NOMO-1 (cell line): ENCODE measurements at regions not wholly inside any gene's neighbourhood (a gene's known extent, or its start where the extent isn't known, plus 50 kb on each side); places are given as distances from the start of the nearest gene placed in this dataset.
"Not testable (repeated sequence)": the region's sequence is repeated elsewhere in the genome, so short reads cannot be mapped to it uniquely, and the experiment has no call there.

Source experiments
- DNase-seq, 2 experiments: peaks; one replicate each; lab custom pipeline; 2025; ENCODE audit not compliant: unreplicated experiment in 2 of 2; lab: John Stamatoyannopoulos, UW

- no peak for DNase-seq
Observed at GRCh38 chr4:149211876-149212275, 603.8 kb downstream of the IQCM start.

GRCh38 chr4:149203256-149204001 is 612.2 kb downstream of the IQCM start:
- no peak for DNase-seq

- DNase-seq: no peak
Observed at GRCh38 chr4:149202117-149202516, 613.5 kb downstream of the IQCM start.

GRCh38 chr4:149199594-149199993 is 616.0 kb downstream of the IQCM start:
- no peak for DNase-seq

GRCh38 chr4:149194061-149194460 is 621.6 kb downstream of the IQCM start:
- no peak for DNase-seq

GRCh38 chr4:149187726-149188125 is 627.9 kb downstream of the IQCM start:
- DNase-seq: no peak

GRCh38 chr4:149183638-149184037 is 632.0 kb downstream of the IQCM start:
- no peak for DNase-seq

GRCh38 chr4:149181459-149181858 is 634.2 kb downstream of the IQCM start:
- not testable (repeated sequence) for DNase-seq

GRCh38 chr4:149176039-149176438 is 639.6 kb downstream of the IQCM start:
- DNase-seq: no peak

- DNase-seq: no peak
Observed at GRCh38 chr4:149175549-149175948, 640.1 kb downstream of the IQCM start.

GRCh38 chr4:149173241-149174013 is 642.2 kb downstream of the IQCM start:
- DNase-seq: no peak

GRCh38 chr4:149168645-149169044 is 647.0 kb downstream of the IQCM start:
- no peak for DNase-seq

GRCh38 chr4:149166876-149167275 is 648.8 kb downstream of the IQCM start:
- no peak for DNase-seq

- no peak for DNase-seq
Observed at GRCh38 chr4:149166365-149166764, 649.3 kb downstream of the IQCM start.

GRCh38 chr4:149164282-149164681 is 651.4 kb downstream of the IQCM start:
- DNase-seq: no peak

GRCh38 chr4:149161247-149161646 is 654.4 kb downstream of the IQCM start:
- no peak for DNase-seq

GRCh38 chr4:149160370-149160769 is 655.3 kb downstream of the IQCM start:
- DNase-seq: no peak

- no peak for DNase-seq
Observed at GRCh38 chr4:149158817-149159216, 656.8 kb downstream of the IQCM start.

GRCh38 chr4:149145803-149146202 is 669.8 kb downstream of the IQCM start:
- DNase-seq: no peak

- no peak for DNase-seq
Observed at GRCh38 chr4:149144060-149144459, 671.6 kb downstream of the IQCM start.

GRCh38 chr4:149141391-149141790 is 674.3 kb downstream of the IQCM start:
- DNase-seq: no peak

- DNase-seq: no peak
Observed at GRCh38 chr4:149140841-149141240, 674.8 kb downstream of the IQCM start.
